Progenitor cell of endocrine pancreas (in vitro differentiated cells): ENCODE measurements at regions not wholly inside any gene's neighbourhood (a gene's known extent, or its start where the extent isn't known, plus 50 kb on each side); places are given as distances from the start of the nearest gene placed in this dataset.

ENCODE experiments used
- DNase-seq: peaks from one replicate; pipeline ENCODE4 v3.0.0; 2021; ENCODE audit warnings: low spot score; ENCODE audit not compliant: unreplicated experiment
- H3K27ac Mint-ChIP-seq: 2 replicates; pipeline ENCODE4 v1.8.0; 2021; ENCODE audit warnings: mild to moderate bottlenecking, moderate library complexity, mixed read lengths
- H3K27me3 Mint-ChIP-seq: 2 replicates; pipeline ENCODE4 v1.8.0; 2021; ENCODE audit warnings: mixed read lengths
- H3K36me3 Mint-ChIP-seq: 2 replicates; pipeline ENCODE4 v1.8.0; 2022; ENCODE audit warnings: mixed read lengths; ENCODE audit not compliant: insufficient read depth
- H3K4me1 Mint-ChIP-seq: 2 replicates; pipeline ENCODE4 v1.8.0; 2021; ENCODE audit warnings: low read depth, mixed read lengths
- H3K4me3 Mint-ChIP-seq: 2 replicates; pipeline ENCODE4 v1.8.0; 2021; ENCODE audit warnings: low read depth, mild to moderate bottlenecking, moderate library complexity, mixed read lengths
- H3K9me3 Mint-ChIP-seq: 2 replicates; pipeline ENCODE4 v1.8.0; 2021; ENCODE audit warnings: low read depth, mixed read lengths
- CTCF ChIP-seq: fragments of 200-600 bp; sonication (generic); IDR thresholded peaks from one replicate; pipeline ENCODE4 v1.5.0; 2021; ENCODE audit warnings: antibody characterized with exemption, mild to moderate bottlenecking; ENCODE audit not compliant: unreplicated experiment

- no peaks in the 10 kb centered on the region for H3K9me3 Mint-ChIP-seq
- no peak for DNase-seq
- H3K27ac Mint-ChIP-seq, result no peak overlapping the region
- H3K4me3 Mint-ChIP-seq, result no peak overlapping the region
- TF ChIP-seq CTCF, result no peak
- H3K27me3 Mint-ChIP-seq, result no peaks in the 10 kb centered on the region
- no peaks in the 10 kb centered on the region for H3K36me3 Mint-ChIP-seq
- no peaks in the 10 kb centered on the region for H3K4me1 Mint-ChIP-seq
Observed at GRCh38 chr5:86977190-86977589, 290.5 kb upstream of the RASA1 start.

- no peaks in the 10 kb centered on the region for H3K36me3 Mint-ChIP-seq
- no peaks in the 10 kb centered on the region for H3K27me3 Mint-ChIP-seq
- no peak overlapping the region for H3K4me3 Mint-ChIP-seq
- no peak for TF ChIP-seq CTCF
- no peak for DNase-seq
- H3K27ac Mint-ChIP-seq, result no peak overlapping the region
- H3K4me1 Mint-ChIP-seq, result no peaks in the 10 kb centered on the region
- no peaks in the 10 kb centered on the region for H3K9me3 Mint-ChIP-seq
Observed at GRCh38 chr5:86977808-86978207, 289.9 kb upstream of the RASA1 start.

- Mint-ChIP-seq H3K4me1 (no peaks in the 10 kb centered on the region), H3K9me3 (no peaks in the 10 kb centered on the region), H3K36me3 (no peaks in the 10 kb centered on the region), H3K27me3 (no peaks in the 10 kb centered on the region), H3K4me3 (no peak overlapping the region), H3K27ac (no peak overlapping the region)
- DNase-seq, result no peak
- no peak for TF ChIP-seq CTCF
Observed at GRCh38 chr5:86979811-86980411, 287.8 kb upstream of the RASA1 start.

- Mint-ChIP-seq H3K27ac (no peak overlapping the region), H3K4me1 (no peaks in the 10 kb centered on the region), H3K27me3 (no peaks in the 10 kb centered on the region), H3K36me3 (no peaks in the 10 kb centered on the region), H3K4me3 (no peak overlapping the region), H3K9me3 (no peaks in the 10 kb centered on the region)
- TF ChIP-seq CTCF, result no peak
- DNase-seq, result no peak
Observed at GRCh38 chr5:86981898-86982297, 285.8 kb upstream of the RASA1 start.

GRCh38 chr5:86983208-86983607 is 284.5 kb upstream of the RASA1 start:
- no peaks in the 10 kb centered on the region for H3K27me3 Mint-ChIP-seq
- no peak overlapping the region for H3K4me3 Mint-ChIP-seq
- H3K9me3 Mint-ChIP-seq, result no peaks in the 10 kb centered on the region
- no peak overlapping the region for H3K27ac Mint-ChIP-seq
- H3K36me3 Mint-ChIP-seq, result no peaks in the 10 kb centered on the region
- TF ChIP-seq CTCF, result no peak
- H3K4me1 Mint-ChIP-seq, result no peaks in the 10 kb centered on the region
- DNase-seq, result no peak
